ENCODE measurements at regions not wholly inside any gene's neighbourhood (a gene's known extent, or its start where the extent isn't known, plus 50 kb on each side); places are given as distances from the start of the nearest gene placed in this dataset.

GRCh38 chr2:106969777-106970176 is 83.8 kb upstream of the ST6GAL2 start:
- H3K27me3 Mint-ChIP-seq = peaks cover 0 to 5% of the 10 kb centered on the region in 2 donors

GRCh38 chr2:106970471-106971261 is 84.7 kb upstream of the ST6GAL2 start:
- H3K27me3 Mint-ChIP-seq = peaks cover 0 to 5% of the 10 kb centered on the region in 2 donors
- DNase-seq = no peak
- peaks cover 3 to 8% of the 10 kb centered on the region in 2 donors for H3K9me3 Mint-ChIP-seq
- no peaks in the 10 kb centered on the region for H3K4me1 Mint-ChIP-seq
- ATAC-seq (replicated peaks) = no peak
- no peak overlapping the region for H3K4me3 Mint-ChIP-seq
- H3K27ac Mint-ChIP-seq = no peak overlapping the region
- no peaks in the 10 kb centered on the region for H3K36me3 Mint-ChIP-seq

More at GRCh38 chr2:106969777-106970176, 83.8 kb upstream of the ST6GAL2 start:
- Mint-ChIP-seq H3K4me1 (no peaks in the 10 kb centered on the region), H3K36me3 (no peaks in the 10 kb centered on the region), H3K4me3 (no peak overlapping the region), H3K9me3 (peaks cover 7 to 8% of the 10 kb centered on the region in 2 donors), H3K27ac (no peak overlapping the region)
- ATAC-seq (replicated peaks) (no peak), DNase-seq (no peak)

- no peak overlapping the region for H3K4me3 Mint-ChIP-seq
Measured at GRCh38 chr2:106972782-106973181, 86.8 kb upstream of the ST6GAL2 start.

GRCh38 chr2:106974891-106975290 is 88.9 kb upstream of the ST6GAL2 start:
- ATAC-seq (replicated peaks) = no peak
- no peak overlapping the region for H3K4me3 Mint-ChIP-seq

More at GRCh38 chr2:106972782-106973181, 86.8 kb upstream of the ST6GAL2 start:
- DNase-seq (no peak), ATAC-seq (replicated peaks) (no peak)
- Mint-ChIP-seq H3K27me3 (peaks cover 0 to 5% of the 10 kb centered on the region in 2 donors), H3K27ac (no peak overlapping the region), H3K4me1 (no peaks in the 10 kb centered on the region), H3K36me3 (no peaks in the 10 kb centered on the region), H3K9me3 (peaks cover 1 to 4% of the 10 kb centered on the region in 2 donors)

GRCh38 chr2:106975641-106976040 is 89.7 kb upstream of the ST6GAL2 start:
- ATAC-seq (replicated peaks) = no peak
- H3K9me3 Mint-ChIP-seq = no peaks in the 10 kb centered on the region
- DNase-seq = no peak
- H3K27ac Mint-ChIP-seq = no peak overlapping the region
- no peaks in the 10 kb centered on the region for H3K36me3 Mint-ChIP-seq
- H3K4me3 Mint-ChIP-seq = no peak overlapping the region
- no peaks in the 10 kb centered on the region for H3K4me1 Mint-ChIP-seq
- H3K27me3 Mint-ChIP-seq = peaks cover 0 to 5% of the 10 kb centered on the region in 2 donors

More at GRCh38 chr2:106974891-106975290, 88.9 kb upstream of the ST6GAL2 start:
- Mint-ChIP-seq H3K36me3 (no peaks in the 10 kb centered on the region), H3K4me1 (no peaks in the 10 kb centered on the region), H3K27ac (no peak overlapping the region), H3K9me3 (peaks cover 0 to 2% of the 10 kb centered on the region in 2 donors), H3K27me3 (peaks cover 0 to 5% of the 10 kb centered on the region in 2 donors)
- no peak for DNase-seq

- DNase-seq (no peak), ATAC-seq (replicated peaks) (no peak)
- H3K4me3 Mint-ChIP-seq = no peak overlapping the region
- no peaks in the 10 kb centered on the region for H3K9me3 Mint-ChIP-seq
- peaks cover 0 to 5% of the 10 kb centered on the region in 2 donors for H3K27me3 Mint-ChIP-seq
- no peak overlapping the region for H3K27ac Mint-ChIP-seq
- no peaks in the 10 kb centered on the region for H3K4me1 Mint-ChIP-seq
- H3K36me3 Mint-ChIP-seq = no peaks in the 10 kb centered on the region
Measured at GRCh38 chr2:106976548-106976947, 90.6 kb upstream of the ST6GAL2 start.

- no peaks in the 10 kb centered on the region for H3K36me3 Mint-ChIP-seq
- H3K9me3 Mint-ChIP-seq = peaks cover 0 to under 1% of the 10 kb centered on the region in 2 donors
- H3K27me3 Mint-ChIP-seq = peaks cover 0 to 5% of the 10 kb centered on the region in 2 donors
- ATAC-seq (replicated peaks) = no peak
- no peak for DNase-seq
- H3K4me3 Mint-ChIP-seq = no peak overlapping the region
- H3K27ac Mint-ChIP-seq = no peak overlapping the region
- H3K4me1 Mint-ChIP-seq = no peaks in the 10 kb centered on the region
Measured at GRCh38 chr2:106977717-106978116, 91.8 kb upstream of the ST6GAL2 start.

GRCh38 chr2:106978647-106979046 is 92.7 kb upstream of the ST6GAL2 start:
- H3K4me3 Mint-ChIP-seq = no peak overlapping the region
- no peak for ATAC-seq (replicated peaks)
- DNase-seq = no peak
- H3K9me3 Mint-ChIP-seq = peaks cover 0 to 2% of the 10 kb centered on the region in 2 donors
- no peaks in the 10 kb centered on the region for H3K4me1 Mint-ChIP-seq
- H3K36me3 Mint-ChIP-seq = no peaks in the 10 kb centered on the region
- H3K27ac Mint-ChIP-seq = no peak overlapping the region
- H3K27me3 Mint-ChIP-seq = peaks cover 0 to 4% of the 10 kb centered on the region in 2 donors

- H3K27me3 Mint-ChIP-seq = no peaks in the 10 kb centered on the region
- DNase-seq (no peak), ATAC-seq (replicated peaks) (no peak)
- no peak overlapping the region for H3K27ac Mint-ChIP-seq
- peaks cover 0 to 5% of the 10 kb centered on the region in 2 donors for H3K9me3 Mint-ChIP-seq
- H3K36me3 Mint-ChIP-seq = no peaks in the 10 kb centered on the region
- no peak overlapping the region for H3K4me3 Mint-ChIP-seq
- H3K4me1 Mint-ChIP-seq = no peaks in the 10 kb centered on the region
Measured at GRCh38 chr2:106981491-106981890, 95.5 kb upstream of the ST6GAL2 start.

- Mint-ChIP-seq H3K27me3 (no peaks in the 10 kb centered on the region), H3K9me3 (peaks cover 0 to 5% of the 10 kb centered on the region in 2 donors), H3K36me3 (no peaks in the 10 kb centered on the region), H3K4me1 (no peaks in the 10 kb centered on the region), H3K27ac (no peak overlapping the region), H3K4me3 (no peak overlapping the region)
- ATAC-seq (replicated peaks) (no peak), DNase-seq (no peak)
Measured at GRCh38 chr2:106982350-106982749, 96.4 kb upstream of the ST6GAL2 start.

- H3K9me3 Mint-ChIP-seq = peaks cover 0 to 5% of the 10 kb centered on the region in 2 donors
- DNase-seq (no peak), ATAC-seq (replicated peaks) (no peak)
- no peaks in the 10 kb centered on the region for H3K4me1 Mint-ChIP-seq
- no peaks in the 10 kb centered on the region for H3K27me3 Mint-ChIP-seq
- no peaks in the 10 kb centered on the region for H3K36me3 Mint-ChIP-seq
- H3K27ac Mint-ChIP-seq = no peak overlapping the region
- no peak overlapping the region for H3K4me3 Mint-ChIP-seq
Measured at GRCh38 chr2:106983305-106983704, 97.3 kb upstream of the ST6GAL2 start.

GRCh38 chr2:106988361-106988760 is 102.4 kb upstream of the ST6GAL2 start:
- H3K27me3 Mint-ChIP-seq = no peaks in the 10 kb centered on the region
- peaks cover 0 to 3% of the 10 kb centered on the region in 2 donors for H3K9me3 Mint-ChIP-seq
- H3K36me3 Mint-ChIP-seq = no peaks in the 10 kb centered on the region
- H3K27ac Mint-ChIP-seq = no peak overlapping the region
- no peak for DNase-seq
- H3K4me1 Mint-ChIP-seq = no peaks in the 10 kb centered on the region
- H3K4me3 Mint-ChIP-seq = no peak overlapping the region
- ATAC-seq (replicated peaks) = no peak

- no peak for ATAC-seq (replicated peaks)
- Mint-ChIP-seq H3K27me3 (no peaks in the 10 kb centered on the region), H3K9me3 (no peaks in the 10 kb centered on the region), H3K27ac (no peak overlapping the region), H3K4me1 (no peaks in the 10 kb centered on the region), H3K4me3 (no peak overlapping the region), H3K36me3 (no peaks in the 10 kb centered on the region)
- DNase-seq = no peak
Measured at GRCh38 chr2:106990297-106990696, 104.3 kb upstream of the ST6GAL2 start.

- DNase-seq = no peak
- no peak overlapping the region for H3K27ac Mint-ChIP-seq
- H3K4me1 Mint-ChIP-seq = no peaks in the 10 kb centered on the region
- no peak for ATAC-seq (replicated peaks)
- no peaks in the 10 kb centered on the region for H3K36me3 Mint-ChIP-seq
- no peak overlapping the region for H3K4me3 Mint-ChIP-seq
- H3K27me3 Mint-ChIP-seq = no peaks in the 10 kb centered on the region
- H3K9me3 Mint-ChIP-seq = no peaks in the 10 kb centered on the region
Measured at GRCh38 chr2:106991866-106992265, 105.9 kb upstream of the ST6GAL2 start.

GRCh38 chr2:106995556-106995955 is 109.6 kb upstream of the ST6GAL2 start:
- H3K36me3 Mint-ChIP-seq = no peaks in the 10 kb centered on the region
- ATAC-seq (replicated peaks) (no peak), DNase-seq (no peak)
- H3K27ac Mint-ChIP-seq = no peak overlapping the region
- H3K4me1 Mint-ChIP-seq = no peaks in the 10 kb centered on the region
- H3K27me3 Mint-ChIP-seq = no peaks in the 10 kb centered on the region
- H3K9me3 Mint-ChIP-seq = peaks cover 2 to 13% of the 10 kb centered on the region in 2 donors
- no peak overlapping the region for H3K4me3 Mint-ChIP-seq
